ENCODE measurements at regions not wholly inside any gene's neighbourhood (a gene's known extent, or its start where the extent isn't known, plus 50 kb on each side); places are given as distances from the start of the nearest gene placed in this dataset.
"Not testable (repeated sequence)": the region's sequence is repeated elsewhere in the genome, so short reads cannot be mapped to it uniquely, and the experiment has no call there.

DNA sequence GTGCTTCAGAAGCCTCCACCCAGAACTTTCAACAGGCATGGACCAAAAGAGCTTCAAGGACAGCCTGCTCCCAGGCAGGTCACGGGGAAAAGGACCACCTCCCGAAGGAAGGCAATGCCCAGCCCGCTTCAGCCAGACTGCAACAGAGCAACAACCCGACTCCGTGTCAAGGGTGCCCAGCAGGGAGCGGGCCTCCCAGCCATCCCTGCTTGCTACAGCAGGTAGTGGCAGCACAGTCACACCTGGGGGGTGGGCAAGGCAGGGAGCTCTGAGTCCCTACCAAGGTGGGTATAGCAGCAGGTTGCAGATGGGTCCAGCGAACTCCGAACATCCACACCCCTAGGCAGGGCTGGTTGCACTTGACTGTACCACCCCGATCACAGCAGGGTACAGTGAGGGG lies 467.8 kb upstream of the PFKP start:
- Histone ChIP-seq H3K27me3 (ENCODE audit: control insufficient read depth, insufficient read depth, low read length, poor library complexity, severe bottlenecking) (no peaks in the 10 kb centered on the region), H3K9me3 (ENCODE audit: control insufficient read depth, low read length) (no peaks in the 10 kb centered on the region), H3K4me1 (ENCODE audit: control insufficient read depth, insufficient read depth, low read length) (no peaks in the 10 kb centered on the region), H3K36me3 (ENCODE audit: control insufficient read depth, insufficient read depth, low read length) (no peaks in the 10 kb centered on the region), H3K4me3 (ENCODE audit: insufficient read depth, low read depth, low read length) (no peak overlapping the region), H3K27ac (ENCODE audit: insufficient read depth, low read depth, low read length, poor library complexity, severe bottlenecking) (no peak overlapping the region)
- 89 to 91% methylated on average over 9 of the region's 9 CpGs for WGBS, 2 experiments

DNA sequence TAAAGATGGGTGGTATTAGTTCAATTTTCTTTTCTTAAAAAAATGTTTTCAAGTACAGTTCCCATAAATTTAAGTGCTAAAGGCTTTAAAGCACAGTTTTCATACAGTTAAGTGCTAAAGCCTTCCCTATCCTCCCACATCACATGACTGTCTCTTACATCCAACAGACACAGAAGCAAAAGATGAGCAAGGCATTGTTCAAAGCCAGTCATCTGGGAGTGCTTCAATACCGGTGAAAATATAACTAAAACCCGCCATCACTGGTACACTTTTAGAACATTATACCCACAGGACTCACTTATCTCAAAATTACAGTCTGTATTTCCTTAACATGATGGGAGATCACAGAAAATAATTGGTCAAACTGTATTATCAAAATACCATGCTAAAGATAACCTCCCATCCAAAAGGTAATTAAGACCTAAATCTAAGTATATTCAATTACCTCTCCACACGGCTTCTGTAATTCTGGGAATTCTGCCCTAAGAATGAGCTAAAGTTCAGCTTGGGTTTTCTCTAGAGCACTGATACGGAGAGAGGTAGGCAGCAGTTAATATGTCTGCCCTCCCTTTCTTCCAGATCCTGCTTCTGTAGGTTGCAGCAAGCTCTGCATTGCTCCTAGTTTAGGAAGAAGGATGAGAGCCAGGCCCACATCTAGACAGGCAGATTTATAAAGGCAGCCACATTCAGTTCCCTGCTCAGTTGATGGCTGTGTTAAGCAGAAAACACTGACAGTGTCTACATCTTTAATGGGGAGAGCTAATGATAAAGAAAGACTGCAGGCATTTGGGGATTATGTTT lies 474.8 kb upstream of the PFKP start:
- Histone ChIP-seq H3K36me3 (ENCODE audit: control insufficient read depth, insufficient read depth, low read length) (no peaks in the 10 kb centered on the region), H3K27me3 (ENCODE audit: control insufficient read depth, insufficient read depth, low read length, poor library complexity, severe bottlenecking) (no peaks in the 10 kb centered on the region), H3K4me1 (ENCODE audit: control insufficient read depth, insufficient read depth, low read length) (no peaks in the 10 kb centered on the region), H3K9me3 (ENCODE audit: control insufficient read depth, low read length) (no peaks in the 10 kb centered on the region), H3K27ac (ENCODE audit: insufficient read depth, low read depth, low read length, poor library complexity, severe bottlenecking) (no peak overlapping the region), H3K4me3 (ENCODE audit: insufficient read depth, low read depth, low read length) (no peak overlapping the region)
- WGBS, 2 experiments = 68 to 72% methylated on average over 4 of the region's 4 CpGs

DNA sequence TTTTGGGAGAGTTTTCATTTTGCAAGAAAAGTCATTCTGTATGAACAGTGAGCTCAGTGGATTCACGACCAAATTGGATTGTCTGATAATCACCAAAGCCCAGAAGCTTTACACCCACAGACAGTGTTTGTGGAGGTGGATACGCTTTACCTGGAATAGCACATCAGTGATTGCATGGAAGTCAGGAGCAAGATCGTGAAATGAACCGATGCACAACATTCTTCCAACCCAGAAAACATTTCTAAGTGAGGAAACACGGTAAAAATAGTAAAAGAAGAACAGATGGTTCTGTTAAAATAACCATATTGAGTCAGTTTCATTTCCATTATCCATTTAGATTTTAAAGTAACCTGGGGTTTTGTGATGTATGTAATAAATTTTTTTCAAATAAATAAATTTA lies 478.2 kb upstream of the PFKP start:
- H3K4me3 ChIP-seq (ENCODE audit: insufficient read depth, low read depth, low read length) = no peak overlapping the region
- no peak overlapping the region for H3K27ac ChIP-seq (ENCODE audit: insufficient read depth, low read depth, low read length, poor library complexity, severe bottlenecking)
- H3K4me1 ChIP-seq (ENCODE audit: control insufficient read depth, insufficient read depth, low read length) = no peaks in the 10 kb centered on the region
- no peaks in the 10 kb centered on the region for H3K27me3 ChIP-seq (ENCODE audit: control insufficient read depth, insufficient read depth, low read length, poor library complexity, severe bottlenecking)
- no peaks in the 10 kb centered on the region for H3K36me3 ChIP-seq (ENCODE audit: control insufficient read depth, insufficient read depth, low read length)
- WGBS, 2 experiments = 96 to 98% methylated on average over 4 of the region's 5 CpGs
- no peaks in the 10 kb centered on the region for H3K9me3 ChIP-seq (ENCODE audit: control insufficient read depth, low read length)

DNA sequence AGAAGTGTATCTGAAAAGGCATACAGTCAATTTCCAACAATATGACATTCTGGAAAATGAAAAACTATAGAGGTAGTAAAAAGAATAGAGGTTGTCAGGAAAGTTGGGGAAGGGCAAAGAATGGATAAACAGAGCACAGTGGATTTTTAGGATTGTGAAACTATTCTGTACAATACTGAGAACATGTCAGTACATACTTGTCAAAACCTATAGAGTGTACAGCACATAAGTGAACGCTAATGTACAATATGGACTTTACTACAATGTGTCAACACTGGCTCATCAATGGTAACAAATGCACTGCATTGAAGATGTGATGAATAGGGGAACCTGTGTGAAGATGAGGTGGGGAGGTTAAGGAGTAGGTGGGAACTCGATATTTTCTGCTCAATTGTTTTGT lies 483.0 kb upstream of the PFKP start:
- H3K9me3 ChIP-seq (ENCODE audit: control insufficient read depth, low read length) = no peaks in the 10 kb centered on the region
- H3K27me3 ChIP-seq (ENCODE audit: control insufficient read depth, insufficient read depth, low read length, poor library complexity, severe bottlenecking) = no peaks in the 10 kb centered on the region
- no peak overlapping the region for H3K27ac ChIP-seq (ENCODE audit: insufficient read depth, low read depth, low read length, poor library complexity, severe bottlenecking)
- WGBS, 2 experiments = 100% methylated on average over 2 of the region's 2 CpGs
- no peaks in the 10 kb centered on the region for H3K36me3 ChIP-seq (ENCODE audit: control insufficient read depth, insufficient read depth, low read length)
- no peaks in the 10 kb centered on the region for H3K4me1 ChIP-seq (ENCODE audit: control insufficient read depth, insufficient read depth, low read length)
- no peak overlapping the region for H3K4me3 ChIP-seq (ENCODE audit: insufficient read depth, low read depth, low read length)

DNA sequence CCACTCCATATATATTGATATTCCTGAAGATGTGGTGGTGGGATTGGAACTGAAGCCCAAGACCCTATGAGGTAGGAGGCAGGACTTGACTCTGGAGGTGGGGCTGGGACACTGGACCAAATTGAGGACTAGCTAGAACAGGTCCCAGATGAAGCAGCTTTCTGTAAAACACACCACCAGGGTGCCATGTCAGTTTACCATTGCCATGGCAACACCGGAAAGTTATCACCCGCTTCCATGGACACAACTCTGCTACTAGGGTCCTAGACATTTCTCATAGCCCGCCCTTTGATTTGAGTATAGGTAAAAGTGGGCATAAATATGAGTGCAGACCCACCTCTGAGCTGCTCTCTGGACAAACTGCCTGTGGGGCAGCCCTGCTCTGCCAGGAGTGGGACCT lies 490.5 kb upstream of the PFKP start:
- no peaks in the 10 kb centered on the region for H3K27me3 ChIP-seq (ENCODE audit: control insufficient read depth, insufficient read depth, low read length, poor library complexity, severe bottlenecking)
- no peaks in the 10 kb centered on the region for H3K36me3 ChIP-seq (ENCODE audit: control insufficient read depth, insufficient read depth, low read length)
- H3K4me3 ChIP-seq (ENCODE audit: insufficient read depth, low read depth, low read length) = no peak overlapping the region
- H3K27ac ChIP-seq (ENCODE audit: insufficient read depth, low read depth, low read length, poor library complexity, severe bottlenecking) = no peak overlapping the region
- no peaks in the 10 kb centered on the region for H3K4me1 ChIP-seq (ENCODE audit: control insufficient read depth, insufficient read depth, low read length)
- 74 to 80% methylated on average over 3 of the region's 3 CpGs for WGBS, 2 experiments
- H3K9me3 ChIP-seq (ENCODE audit: control insufficient read depth, low read length) = no peaks in the 10 kb centered on the region

DNA sequence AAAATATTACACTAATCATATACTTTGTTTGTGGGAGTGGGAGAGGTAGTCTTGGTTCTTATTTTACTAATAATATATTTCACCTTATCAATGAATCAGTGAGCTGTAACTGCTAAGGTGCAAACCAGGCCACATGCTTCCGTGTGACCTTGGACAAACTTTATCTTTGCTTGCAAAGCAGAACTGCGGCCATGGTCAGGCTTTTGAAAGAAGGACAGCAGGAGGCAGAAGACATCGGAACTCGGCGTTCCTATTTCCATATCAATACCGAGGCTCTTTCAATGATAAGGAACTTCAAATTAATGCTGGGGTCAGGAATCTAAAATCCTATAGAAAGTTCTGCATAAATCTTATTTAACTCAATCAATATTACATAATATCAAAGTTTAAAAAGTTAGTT lies 491.9 kb upstream of the PFKP start:
- WGBS, 2 experiments = 8 to 17% methylated on average over 6 of the region's 6 CpGs
- Histone ChIP-seq H3K4me3 (ENCODE audit: insufficient read depth, low read depth, low read length) (no peak overlapping the region), H3K36me3 (ENCODE audit: control insufficient read depth, insufficient read depth, low read length) (no peaks in the 10 kb centered on the region)

DNA sequence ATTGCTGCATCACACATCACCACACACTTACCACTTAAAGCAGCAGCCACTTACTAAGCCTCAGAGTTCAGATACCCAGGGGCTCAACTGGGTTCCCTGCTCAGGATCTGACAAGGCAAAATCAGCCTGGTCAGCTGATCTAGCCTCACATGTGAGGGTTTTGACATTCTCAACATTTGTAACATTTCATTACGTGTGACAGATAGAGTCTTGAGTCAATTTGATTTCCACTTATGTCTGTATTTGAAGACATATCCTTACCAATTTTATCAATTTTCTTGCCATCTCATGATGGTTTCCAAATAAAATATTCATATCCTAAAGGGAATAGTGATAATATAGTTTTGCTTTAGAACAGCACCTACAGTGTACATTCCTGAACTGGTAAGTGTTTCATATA lies 494.7 kb upstream of the PFKP start:
- Histone ChIP-seq H3K27me3 (ENCODE audit: control insufficient read depth, insufficient read depth, low read length, poor library complexity, severe bottlenecking) (no peaks in the 10 kb centered on the region), H3K4me1 (ENCODE audit: control insufficient read depth, insufficient read depth, low read length) (no peaks in the 10 kb centered on the region), H3K36me3 (ENCODE audit: control insufficient read depth, insufficient read depth, low read length) (no peaks in the 10 kb centered on the region), H3K9me3 (ENCODE audit: control insufficient read depth, low read length) (no peaks in the 10 kb centered on the region), H3K4me3 (ENCODE audit: insufficient read depth, low read depth, low read length) (no peak overlapping the region), H3K27ac (ENCODE audit: insufficient read depth, low read depth, low read length, poor library complexity, severe bottlenecking) (no peak overlapping the region)
- 95 to 100% methylated on average over 1 of the region's 1 CpG for WGBS, 2 experiments

More for the DNA sequence above, 491.9 kb upstream of the PFKP start:
- Histone ChIP-seq H3K27ac (ENCODE audit: insufficient read depth, low read depth, low read length, poor library complexity, severe bottlenecking) (no peak overlapping the region), H3K9me3 (ENCODE audit: control insufficient read depth, low read length) (no peaks in the 10 kb centered on the region), H3K4me1 (ENCODE audit: control insufficient read depth, insufficient read depth, low read length) (no peaks in the 10 kb centered on the region), H3K27me3 (ENCODE audit: control insufficient read depth, insufficient read depth, low read length, poor library complexity, severe bottlenecking) (no peaks in the 10 kb centered on the region)

DNA sequence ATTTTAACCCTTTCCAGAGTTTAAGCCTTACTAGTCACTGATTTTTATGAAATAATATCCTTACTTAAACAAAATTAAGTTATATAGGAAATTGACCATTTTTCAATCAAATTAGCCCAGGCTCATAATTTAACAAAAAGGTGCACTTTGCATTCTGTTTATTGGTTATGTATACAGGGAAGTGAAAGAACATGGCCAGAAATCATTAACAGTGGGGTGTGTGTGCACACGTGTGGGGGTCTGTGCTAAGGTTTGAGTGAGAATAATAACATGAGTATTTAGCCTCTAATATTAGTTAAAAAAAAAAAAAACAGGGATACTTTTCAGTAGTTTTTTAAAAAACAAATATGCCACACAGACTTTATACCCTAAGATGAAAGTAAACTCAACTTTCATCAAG lies 510.5 kb upstream of the PFKP start:
- Histone ChIP-seq H3K27ac (ENCODE audit: insufficient read depth, low read depth, low read length, poor library complexity, severe bottlenecking) (no peak overlapping the region), H3K9me3 (ENCODE audit: control insufficient read depth, low read length) (no peaks in the 10 kb centered on the region)
- 75 to 100% methylated on average over 1 of the region's 1 CpG for WGBS, 2 experiments

DNA sequence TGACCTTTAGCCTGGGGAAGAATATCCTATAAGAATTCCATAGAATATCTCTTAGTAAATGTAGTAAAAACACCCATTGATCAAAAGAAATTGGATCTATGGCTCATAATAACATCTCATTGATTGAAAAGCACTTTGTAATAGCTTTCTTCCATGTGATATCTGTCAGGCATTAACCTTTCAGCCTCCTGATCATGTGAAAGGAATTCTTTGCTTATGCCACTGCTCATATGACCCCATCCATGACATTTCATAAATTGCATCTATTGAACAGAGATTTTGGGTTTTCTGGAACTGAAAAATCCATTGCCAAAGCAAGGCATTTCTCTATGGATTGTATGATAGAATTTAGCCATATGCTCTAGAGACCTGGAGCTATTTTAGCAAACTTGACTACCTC lies 519.3 kb upstream of the PFKP start:
- H3K36me3 ChIP-seq (ENCODE audit: control insufficient read depth, insufficient read depth, low read length) = no peaks in the 10 kb centered on the region
- H3K4me3 ChIP-seq (ENCODE audit: insufficient read depth, low read depth, low read length) = no peak overlapping the region
- no peaks in the 10 kb centered on the region for H3K27me3 ChIP-seq (ENCODE audit: control insufficient read depth, insufficient read depth, low read length, poor library complexity, severe bottlenecking)
- H3K4me1 ChIP-seq (ENCODE audit: control insufficient read depth, insufficient read depth, low read length) = no peaks in the 10 kb centered on the region
- no peak overlapping the region for H3K27ac ChIP-seq (ENCODE audit: insufficient read depth, low read depth, low read length, poor library complexity, severe bottlenecking)
- no peaks in the 10 kb centered on the region for H3K9me3 ChIP-seq (ENCODE audit: control insufficient read depth, low read length)

More for the DNA sequence above, 510.5 kb upstream of the PFKP start:
- no peaks in the 10 kb centered on the region for H3K4me1 ChIP-seq (ENCODE audit: control insufficient read depth, insufficient read depth, low read length)
- no peaks in the 10 kb centered on the region for H3K36me3 ChIP-seq (ENCODE audit: control insufficient read depth, insufficient read depth, low read length)
- no peak overlapping the region for H3K4me3 ChIP-seq (ENCODE audit: insufficient read depth, low read depth, low read length)
- H3K27me3 ChIP-seq (ENCODE audit: control insufficient read depth, insufficient read depth, low read length, poor library complexity, severe bottlenecking) = no peaks in the 10 kb centered on the region

DNA sequence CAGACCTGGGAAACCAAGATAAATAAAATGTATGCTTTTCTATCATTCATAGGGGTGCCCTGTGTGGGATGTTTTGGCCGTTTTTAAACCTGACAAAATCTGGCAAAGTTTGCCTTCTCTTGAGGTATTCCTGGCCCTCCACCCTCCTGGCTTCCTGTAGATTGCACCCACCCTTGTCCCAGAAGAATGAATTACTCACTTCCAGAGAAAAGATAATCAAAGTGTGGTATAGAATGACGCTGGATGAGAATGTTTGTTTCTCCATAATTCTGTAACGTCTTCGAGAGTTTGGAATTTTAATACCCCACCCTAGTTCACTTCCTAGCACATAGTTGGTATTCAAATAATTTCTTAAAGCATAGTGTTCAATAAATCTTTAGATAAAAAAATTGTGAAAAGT lies 519.7 kb upstream of the PFKP start:
- Histone ChIP-seq H3K9me3 (ENCODE audit: control insufficient read depth, low read length) (no peaks in the 10 kb centered on the region), H3K27ac (ENCODE audit: insufficient read depth, low read depth, low read length, poor library complexity, severe bottlenecking) (no peak overlapping the region), H3K4me1 (ENCODE audit: control insufficient read depth, insufficient read depth, low read length) (no peaks in the 10 kb centered on the region), H3K27me3 (ENCODE audit: control insufficient read depth, insufficient read depth, low read length, poor library complexity, severe bottlenecking) (no peaks in the 10 kb centered on the region), H3K36me3 (ENCODE audit: control insufficient read depth, insufficient read depth, low read length) (no peaks in the 10 kb centered on the region), H3K4me3 (ENCODE audit: insufficient read depth, low read depth, low read length) (no peak overlapping the region)
- WGBS, 2 experiments = 71 to 93% methylated on average over 1 to 2 of the region's 4 CpGs

DNA sequence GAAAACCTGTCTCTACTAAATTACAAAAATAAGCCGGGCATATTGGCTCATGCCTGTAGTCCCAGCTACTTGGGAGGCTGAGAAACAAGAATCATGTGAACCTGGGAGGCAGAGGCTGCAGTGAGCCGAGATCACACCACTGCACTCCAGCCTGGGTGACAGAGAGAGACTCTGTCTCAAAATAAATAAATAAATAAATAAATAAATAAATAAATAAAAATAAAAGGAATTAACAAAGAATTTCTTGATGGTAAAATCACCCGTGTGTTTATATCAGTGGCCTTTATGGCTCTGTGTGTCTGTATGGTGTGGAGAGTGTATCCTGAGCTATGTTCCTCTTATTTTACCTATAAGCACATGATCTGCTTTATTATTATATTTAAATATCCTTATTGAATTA lies 520.5 kb upstream of the PFKP start:
- H3K9me3 ChIP-seq (ENCODE audit: control insufficient read depth, low read length); H3K4me3 ChIP-seq (ENCODE audit: insufficient read depth, low read depth, low read length); H3K4me1 ChIP-seq (ENCODE audit: control insufficient read depth, insufficient read depth, low read length); H3K27me3 ChIP-seq (ENCODE audit: control insufficient read depth, insufficient read depth, low read length, poor library complexity, severe bottlenecking); H3K27ac ChIP-seq (ENCODE audit: insufficient read depth, low read depth, low read length, poor library complexity, severe bottlenecking); H3K36me3 ChIP-seq (ENCODE audit: control insufficient read depth, insufficient read depth, low read length): not testable (repeated sequence)
- WGBS, 2 experiments = 98% methylated on average over 2 to 3 of the region's 3 CpGs

All from ectodermal cell (in vitro differentiated cells).